ENCODE measurements at regions not wholly inside any gene's neighbourhood (a gene's known extent, or its start where the extent isn't known, plus 50 kb on each side); places are given as distances from the start of the nearest gene placed in this dataset.

GRCh38 chr2:120428748-120429147 lies 82.8 kb downstream of the INHBB start:
- DNase-seq = no peak

- peak; percentile 31 for DNase-seq
Observed at GRCh38 chr2:120429586-120430500, 83.9 kb downstream of the INHBB start.

DNA sequence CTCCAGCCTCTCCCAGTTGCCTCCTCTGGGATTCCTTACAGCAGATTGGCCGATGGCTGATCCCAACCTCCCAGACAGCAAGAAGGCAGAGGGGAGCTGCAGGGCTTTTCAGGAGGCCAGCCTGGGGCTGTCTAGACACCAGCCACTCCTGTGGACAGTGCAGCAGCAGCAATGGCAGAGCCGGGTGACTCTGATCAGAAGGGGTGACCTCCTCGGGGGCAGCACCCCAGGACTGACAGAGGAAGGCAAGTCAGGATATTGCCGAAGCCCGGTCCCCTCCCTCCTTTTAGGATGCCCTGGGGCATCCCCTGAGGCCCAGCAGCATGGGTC lies 84.5 kb downstream of the INHBB start:
- no peak for DNase-seq

DNA sequence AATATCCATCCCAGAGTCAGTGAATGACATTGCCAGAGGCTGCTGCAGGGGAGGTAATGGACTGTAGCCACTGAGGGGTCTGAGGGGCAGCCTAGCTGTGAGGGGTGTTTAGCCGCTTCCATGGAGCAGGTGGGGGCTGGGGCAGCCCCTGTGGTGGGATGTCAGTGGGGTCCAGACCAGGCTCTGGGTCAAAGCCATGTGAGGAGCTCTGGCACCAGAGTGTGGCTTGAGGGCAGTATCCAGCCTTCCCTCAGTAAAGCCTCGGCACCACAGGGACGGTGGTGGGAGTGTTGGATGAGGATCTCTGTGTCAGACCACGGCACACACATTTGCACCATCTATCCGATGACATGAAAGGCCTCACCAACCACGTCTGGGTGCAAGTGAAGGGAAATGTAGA lies 85.0 kb downstream of the INHBB start:
- no peak for DNase-seq

GRCh38 chr2:120431386-120432292 lies 85.7 kb downstream of the INHBB start:
- DNase-seq = no peak

DNA sequence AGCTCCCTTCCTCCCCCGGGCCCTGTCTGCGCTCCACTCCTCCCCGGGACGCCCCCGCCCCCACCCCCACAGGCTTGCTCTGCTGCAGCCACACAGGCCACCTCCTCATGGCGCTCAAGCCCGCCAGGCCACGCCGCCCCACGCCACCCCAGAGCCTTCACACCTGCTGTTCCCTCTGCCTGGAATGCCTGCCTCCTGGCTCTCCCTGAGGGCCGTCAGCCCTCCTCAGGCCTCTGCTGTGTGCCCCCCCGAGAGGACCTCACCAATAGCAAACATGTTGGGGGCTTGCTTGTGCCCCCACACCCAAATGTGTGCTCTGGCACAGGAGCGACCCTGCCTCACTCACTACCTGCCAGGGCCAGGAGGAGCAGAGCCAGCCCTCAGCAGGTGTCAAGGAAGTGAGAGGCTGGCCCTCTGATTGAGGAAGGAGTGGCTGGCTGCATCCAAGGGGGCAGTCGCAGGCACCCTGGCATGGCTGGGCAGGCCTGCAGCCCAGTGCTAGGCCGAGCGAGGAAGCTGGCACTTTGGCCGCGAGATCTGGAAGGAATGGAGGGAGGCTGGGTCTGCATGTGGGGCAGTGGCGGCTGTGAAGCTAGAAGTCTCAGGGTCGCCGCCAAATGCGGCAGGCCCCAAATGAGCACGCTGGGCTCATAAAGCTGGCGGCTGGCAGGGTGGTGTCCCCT lies 86.5 kb downstream of the INHBB start:
- DNase-seq = no peak

- no peak for DNase-seq
Observed at GRCh38 chr2:120432976-120433815, 87.3 kb downstream of the INHBB start.

GRCh38 chr2:120433816-120434290 lies 87.9 kb downstream of the INHBB start:
- DNase-seq = no peak

DNA sequence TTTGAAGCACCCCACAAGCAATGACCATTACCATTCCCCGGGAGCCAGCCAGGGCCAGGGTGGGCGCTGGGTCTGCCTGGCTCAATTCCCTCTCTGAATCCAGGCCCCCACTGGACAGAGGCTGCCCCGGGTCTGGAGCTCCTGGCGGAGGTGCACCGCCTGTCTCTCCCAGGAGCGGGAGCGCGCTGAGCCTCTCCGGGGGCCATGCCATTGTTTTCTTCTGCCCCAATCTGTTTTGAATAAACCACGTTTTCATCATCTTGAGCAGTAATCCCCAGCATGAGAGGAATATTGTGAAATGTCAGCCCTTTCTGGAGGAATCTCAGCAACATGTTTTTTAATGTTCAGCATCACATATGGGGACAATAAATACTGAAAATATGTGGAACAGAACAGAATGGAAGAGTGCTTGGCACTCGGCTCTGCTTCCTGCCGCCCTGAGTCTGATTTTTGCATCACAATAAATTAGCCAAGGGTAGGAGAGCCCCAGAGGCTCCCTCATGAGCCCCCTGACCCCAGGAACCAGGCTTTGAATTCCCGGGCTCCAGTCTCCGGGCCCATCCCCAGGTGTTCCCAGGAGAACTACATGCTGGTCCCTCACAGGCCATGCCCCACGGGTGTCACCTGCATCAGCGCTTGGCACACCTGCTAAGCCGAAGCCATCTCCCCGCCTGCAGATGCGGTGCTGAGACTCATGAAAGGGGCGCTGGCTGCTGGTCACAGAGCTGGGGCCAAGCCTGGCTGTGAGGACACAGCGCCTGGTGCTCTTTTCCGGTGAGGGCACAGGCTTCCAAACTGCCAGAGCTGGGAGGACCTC lies 88.8 kb downstream of the INHBB start:
- DNase-seq = no peak

GRCh38 chr2:120435671-120436459 lies 89.9 kb downstream of the INHBB start:
- DNase-seq = no peak

DNA sequence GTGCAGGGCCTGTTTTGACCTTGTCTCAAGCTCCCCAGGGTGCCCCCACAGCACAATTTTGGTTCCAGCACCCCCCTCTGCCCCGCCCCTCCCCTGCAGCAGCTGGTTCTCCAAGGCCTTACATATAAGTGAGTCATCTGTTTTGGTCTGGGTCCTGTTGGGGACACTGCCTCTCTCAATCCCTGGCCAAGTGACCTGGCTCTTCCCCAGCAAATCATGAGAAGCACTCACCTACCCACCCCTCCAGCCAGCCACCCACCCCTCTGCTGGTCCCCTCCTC lies 90.5 kb downstream of the INHBB start:
- peak; percentile 17 for DNase-seq

GRCh38 chr2:120436885-120437603 lies 91.1 kb downstream of the INHBB start:
- peak; percentile 96 for DNase-seq

GRCh38 chr2:120437604-120438000 lies 91.7 kb downstream of the INHBB start:
- DNase-seq = no peak

GRCh38 chr2:120438301-120439066 lies 92.5 kb downstream of the INHBB start:
- no peak for DNase-seq

- DNase-seq = no peak
Observed at GRCh38 chr2:120439067-120439368, 93.1 kb downstream of the INHBB start.

DNA sequence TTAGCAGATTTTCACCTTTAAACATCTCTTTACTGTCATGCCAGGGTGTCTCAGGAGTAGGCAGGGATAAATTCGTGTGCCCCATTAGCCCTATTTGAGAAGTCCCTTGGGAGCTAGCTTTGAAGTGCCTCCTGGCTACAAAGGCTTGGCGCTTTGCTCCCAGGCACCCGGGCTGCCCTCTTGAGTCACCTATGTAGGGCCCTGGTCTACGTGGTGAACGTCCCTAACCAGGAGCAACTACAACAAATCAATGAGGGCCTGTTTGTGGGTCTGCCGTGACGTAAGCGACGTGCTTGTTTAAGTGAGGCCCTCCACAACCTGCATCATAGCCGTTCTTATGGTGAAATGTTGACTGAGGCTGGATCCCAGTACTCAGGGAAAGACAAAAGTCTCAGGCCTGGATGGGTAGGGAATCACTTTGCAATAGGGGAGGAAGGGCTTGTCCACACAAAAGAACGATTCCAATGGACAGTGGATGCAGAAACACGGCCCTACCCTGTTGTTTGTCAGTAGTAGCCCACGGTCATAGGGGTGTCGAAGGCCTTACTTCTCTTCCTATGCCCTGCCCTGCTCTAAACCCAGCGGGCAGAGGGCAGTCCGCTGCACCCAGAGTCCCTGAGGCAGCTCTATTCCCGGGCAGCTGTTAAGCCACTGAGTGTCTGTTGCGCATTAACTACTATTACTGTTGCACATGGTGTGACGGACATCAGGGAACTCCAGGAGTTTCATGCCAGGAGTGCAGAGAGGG lies 93.9 kb downstream of the INHBB start:
- DNase-seq = no peak

DNA sequence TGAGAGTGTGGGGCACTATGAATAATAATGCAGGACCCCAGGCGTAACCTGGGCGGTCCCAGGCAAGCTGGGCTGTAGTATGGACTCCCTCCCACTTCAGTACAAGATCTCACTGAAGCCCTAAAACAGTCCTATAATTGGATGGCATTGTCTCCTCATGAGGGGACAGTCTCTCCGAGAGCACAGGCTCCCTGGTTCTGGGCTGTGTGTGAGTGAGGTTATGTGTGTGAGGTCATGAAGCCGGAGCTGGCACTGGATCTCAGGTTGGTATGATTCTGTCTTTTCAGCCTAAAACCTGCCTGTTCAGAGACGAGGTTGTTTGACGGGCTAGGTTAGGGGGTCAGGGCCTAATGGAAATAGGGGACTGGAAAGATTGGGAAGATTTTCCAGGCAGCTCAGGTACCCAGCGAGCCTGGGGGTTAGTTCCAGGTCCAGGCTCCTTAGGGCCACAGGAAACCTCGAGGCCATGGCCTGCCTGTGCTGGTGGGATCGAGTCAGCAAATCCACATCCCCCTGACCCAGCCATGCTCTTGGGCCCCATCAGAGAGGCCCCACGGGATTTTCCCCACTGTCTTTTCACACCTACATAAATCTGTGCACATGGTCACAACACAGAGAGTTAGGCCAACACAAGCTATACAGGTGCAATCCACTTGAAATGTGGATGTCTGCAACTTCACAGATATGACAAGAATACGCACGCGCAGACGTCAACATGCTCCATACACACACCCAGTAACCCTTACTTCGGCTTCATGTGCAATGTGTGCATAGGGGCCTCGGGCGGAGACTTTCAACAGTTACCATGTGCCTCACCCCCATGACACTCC lies 94.8 kb downstream of the INHBB start:
- no peak for DNase-seq

DNA sequence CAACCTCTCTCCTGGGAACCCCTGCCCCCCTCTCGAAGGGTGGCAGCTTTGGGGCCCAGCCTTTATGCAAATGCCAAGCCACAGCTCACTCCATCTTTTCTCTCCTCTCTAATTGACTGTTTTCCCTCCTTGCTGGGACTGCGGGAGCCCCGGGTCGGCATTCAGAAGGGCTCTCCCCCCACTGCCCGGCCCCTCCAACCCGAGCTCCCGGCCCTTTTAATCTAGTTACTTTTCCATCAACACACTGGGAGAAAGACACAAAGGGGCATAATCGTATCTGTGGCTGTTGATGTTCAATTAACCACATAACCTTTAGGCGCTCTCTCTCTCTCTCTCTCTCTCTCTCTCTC lies 95.4 kb downstream of the INHBB start:
- no peak for DNase-seq

Measured in DMS53 (cell line).